H9 (cell line): ENCODE measurements at regions not wholly inside any gene's neighbourhood (a gene's known extent, or its start where the extent isn't known, plus 50 kb on each side); places are given as distances from the start of the nearest gene placed in this dataset.
"Not testable (repeated sequence)": the region's sequence is repeated elsewhere in the genome, so short reads cannot be mapped to it uniquely, and the experiment has no call there.

ENCODE experiments used
- DNase-seq: peaks from one replicate; pipeline ENCODE4 v3.0.0-alpha.2; 2017
- H2AFZ ChIP-seq: one replicate; pipeline ENCODE4 v1.6.1; 2013; ENCODE audit warnings: mild to moderate bottlenecking, low read length, control low read depth, moderate library complexity
- H2AK5ac ChIP-seq: 2 replicates; pipeline ENCODE4 v1.6.1; 2013; ENCODE audit warnings: low read length, control low read depth, mixed read lengths; ENCODE audit not compliant: insufficient read length
- H2BK120ac ChIP-seq: one replicate; pipeline ENCODE4 v1.6.1; 2013; ENCODE audit warnings: low read depth, mild to moderate bottlenecking, low read length, control low read depth, inconsistent platforms; ENCODE audit not compliant: poor library complexity, severe bottlenecking
- H2BK12ac ChIP-seq: 2 replicates; pipeline ENCODE4 v1.6.1; 2013; ENCODE audit warnings: low read length, control low read depth, mixed read lengths, low read depth; ENCODE audit not compliant: insufficient read length
- H2BK15ac ChIP-seq: 2 replicates; pipeline ENCODE4 v1.6.1; 2013; ENCODE audit warnings: low read depth, low read length, control low read depth
- H2BK20ac ChIP-seq: one replicate; pipeline ENCODE4 v1.6.1; 2013; ENCODE audit warnings: low read depth, mild to moderate bottlenecking, low read length, control low read depth, inconsistent platforms; ENCODE audit not compliant: poor library complexity, severe bottlenecking
- H2BK5ac ChIP-seq: 2 replicates; pipeline ENCODE4 v1.6.1; 2013; ENCODE audit warnings: low read length, control low read depth, mixed read lengths; ENCODE audit not compliant: insufficient read length
- H3K14ac ChIP-seq: 2 replicates; pipeline ENCODE4 v1.6.1; 2013; ENCODE audit warnings: low read length, control low read depth; ENCODE audit not compliant: insufficient read depth
- H3K18ac ChIP-seq: 2 replicates; pipeline ENCODE4 v1.6.1; 2013; ENCODE audit warnings: low read depth, mild to moderate bottlenecking, mixed read lengths, low read length, control low read depth; ENCODE audit not compliant: insufficient read length
- H3K23ac ChIP-seq: 2 replicates; pipeline ENCODE4 v1.6.1; 2013; ENCODE audit warnings: low read length, control low read depth, mixed read lengths, low read depth; ENCODE audit not compliant: insufficient read length
- H3K23me2 ChIP-seq: 2 replicates; pipeline ENCODE4 v1.6.1; 2013; ENCODE audit warnings: low read depth, mild to moderate bottlenecking, mixed read lengths, low read length, control low read depth; ENCODE audit not compliant: insufficient read length, poor library complexity, severe bottlenecking
- H3K27ac ChIP-seq: 2 replicates; pipeline ENCODE4 v1.5.1; 2013; ENCODE audit warnings: low read length, control low read depth, mixed read lengths, low read depth; ENCODE audit not compliant: insufficient read length
- H3K27me3 ChIP-seq: 2 replicates; pipeline ENCODE4 v1.6.1; 2013; ENCODE audit warnings: low read length, control low read depth, inconsistent platforms; ENCODE audit not compliant: insufficient read depth
- H3K4ac ChIP-seq: 2 replicates; pipeline ENCODE4 v1.6.1; 2013; ENCODE audit warnings: low read depth, mild to moderate bottlenecking, control low read depth, inconsistent platforms, low read length, moderate library complexity
- H3K4me1 ChIP-seq: 2 replicates; pipeline ENCODE4 v1.6.1; 2013; ENCODE audit warnings: low read length, control low read depth, inconsistent platforms; ENCODE audit not compliant: insufficient read depth
- H3K4me2 ChIP-seq: 2 replicates; pipeline ENCODE4 v1.6.1; 2013; ENCODE audit warnings: low read length, control low read depth, mixed read lengths; ENCODE audit not compliant: insufficient read length, insufficient read depth
- H3K56ac ChIP-seq: 2 replicates; pipeline ENCODE4 v1.6.1; 2013; ENCODE audit warnings: low read depth, mild to moderate bottlenecking, mixed read lengths, low read length, control low read depth; ENCODE audit not compliant: insufficient read length
- H3K79me1 ChIP-seq: 2 replicates; pipeline ENCODE4 v1.6.1; 2013; ENCODE audit warnings: low read depth, mild to moderate bottlenecking, moderate library complexity, low read length, control low read depth, inconsistent platforms; ENCODE audit not compliant: insufficient read depth, poor library complexity, severe bottlenecking
- H3K79me2 ChIP-seq: 2 replicates; pipeline ENCODE4 v1.6.1; 2013; ENCODE audit warnings: low read length, control low read depth, inconsistent platforms; ENCODE audit not compliant: insufficient read depth
- H3K9ac ChIP-seq: 2 replicates; pipeline ENCODE4 v1.6.1; 2013; ENCODE audit warnings: low read length, control low read depth, mixed read lengths; ENCODE audit not compliant: insufficient read length; ENCODE audit errors: extremely low read depth
- H3K9me3 ChIP-seq: one replicate; pipeline ENCODE4 v1.6.1; 2013; ENCODE audit warnings: low read depth, low read length, inconsistent platforms; ENCODE audit not compliant: control insufficient read depth
- H3T11ph ChIP-seq: one replicate; pipeline ENCODE4 v1.6.1; 2013; ENCODE audit warnings: mild to moderate bottlenecking, low read length, control low read depth, inconsistent platforms
- H4K20me1 ChIP-seq: one replicate; pipeline ENCODE4 v1.6.1; 2013; ENCODE audit not compliant: control insufficient read depth, insufficient read length, insufficient read depth
- H4K5ac ChIP-seq: 2 replicates; pipeline ENCODE4 v1.6.1; 2013; ENCODE audit warnings: low read depth, mild to moderate bottlenecking, mixed read lengths, low read length, control low read depth; ENCODE audit not compliant: insufficient read length
- H4K8ac ChIP-seq: replicated peaks from 2 replicates; pipeline ENCODE4 v1.6.1; 2013; ENCODE audit warnings: low read length, control low read depth, mixed read lengths, low read depth; ENCODE audit not compliant: insufficient read length
- H4K91ac ChIP-seq: 2 replicates; pipeline ENCODE4 v1.6.1; 2013; ENCODE audit warnings: low read depth, mild to moderate bottlenecking, moderate library complexity, mixed read lengths, low read length, control low read depth; ENCODE audit not compliant: insufficient read length
- H3K27ac Mint-ChIP-seq, 3 experiments: 2 replicates in 2 of 3; 3 replicates in 1 of 3; pipeline ENCODE4 v1.8.0; 2020 to 2021; ENCODE audit warnings: mixed read lengths in 3 of 3, mild to moderate bottlenecking in 1 of 3, moderate library complexity in 1 of 3
- H3K27me3 Mint-ChIP-seq: 2 replicates; pipeline ENCODE4 v1.8.0; 2021; ENCODE audit warnings: low read depth, mild to moderate bottlenecking, moderate library complexity, mixed read lengths
- H3K36me3 Mint-ChIP-seq, 3 experiments: 2 replicates in 2 of 3; 3 replicates in 1 of 3; pipeline ENCODE4 v1.8.0; 2020 to 2021; ENCODE audit warnings: low read depth in 3 of 3, mixed read lengths in 3 of 3; ENCODE audit not compliant: insufficient read depth in 1 of 3
- H3K4me1 Mint-ChIP-seq, 2 experiments: 2 replicates each; pipeline ENCODE4 v1.8.0; 2020; ENCODE audit warnings: mixed read lengths in 2 of 2
- H3K4me3 Mint-ChIP-seq, 2 experiments: 2 replicates in 1 of 2; 3 replicates in 1 of 2; pipeline ENCODE4 v1.8.0; 2020 to 2021; ENCODE audit warnings: mild to moderate bottlenecking in 2 of 2, mixed read lengths in 2 of 2, moderate library complexity in 1 of 2
- H3K9me3 Mint-ChIP-seq, 2 experiments: 2 replicates in 1 of 2; 3 replicates in 1 of 2; pipeline ENCODE4 v1.8.0; 2020; ENCODE audit warnings: mild to moderate bottlenecking in 2 of 2, mixed read lengths in 2 of 2, moderate library complexity in 1 of 2
- CTCF ChIP-seq: fragments of 200-600 bp; sonication (generic); conservative IDR thresholded peaks from 3 replicates; pipeline ENCODE4 v1.8.0; 2021; ENCODE audit warnings: antibody characterized with exemption, mild to moderate bottlenecking
- WGBS: extraction: QIAGEN DNeasy Blood & Tissue Kit; methylation state at CpG from one replicate; pipeline ENCODE4 v1.1.7; 2013; ENCODE audit warnings: missing lambda C conversion rate, low lambda C conversion rate, mixed read lengths; ENCODE audit not compliant: insufficient read length; ENCODE audit errors: extremely low coverage; 5-methylcytosine and 5-hydroxymethylcytosine counted together

GRCh38 chr16:5252791-5253190, 155.2 kb upstream of the EEF2KMT start:
- peak overlapping the region; percentile 60 for H2BK20ac ChIP-seq
- peaks cover 61 to 70% of the 10 kb centered on the region in 2 experiments for H3K4me1 Mint-ChIP-seq
- no peaks in the 10 kb centered on the region for H3K9me3 ChIP-seq
- H3K23me2 ChIP-seq = no peaks in the 10 kb centered on the region
- H3K4me3 Mint-ChIP-seq = peak overlapping the region in 1 of 2 experiments; percentile 61; a peak in 4 of 5 replicates
- no peaks in the 10 kb centered on the region; the same call in none of the 2 replicates for H3K27me3 Mint-ChIP-seq
- H4K91ac ChIP-seq = no peak overlapping the region
- no peak overlapping the region for H3K23ac ChIP-seq
- no peak overlapping the region for H4K5ac ChIP-seq
- H2BK5ac ChIP-seq = no peak overlapping the region
- no peak overlapping the region for H2BK15ac ChIP-seq
- whole genome bisulfite sequencing = no CpG with 5 or more reads among the region's 7 CpGs
- H3K36me3 Mint-ChIP-seq = peaks cover 0 to 6% (median 3%) of the 10 kb centered on the region in 3 experiments; a peak in 5 of 7 replicates
- H2AK5ac ChIP-seq = no peak overlapping the region
- H2BK120ac ChIP-seq = no peak overlapping the region
- no peak overlapping the region for H3K56ac ChIP-seq
- TF ChIP-seq CTCF = no peak
- no peaks in the 10 kb centered on the region for H3K27me3 ChIP-seq
- DNase-seq = peak; percentile 57
- no peak overlapping the region for H3K4me2 ChIP-seq
- H3K14ac ChIP-seq = no peak overlapping the region
- no peak overlapping the region for H3K4ac ChIP-seq
- no peak overlapping the region for H2AFZ ChIP-seq
- H3K9ac ChIP-seq = no peak overlapping the region
- H4K20me1 ChIP-seq = no peaks in the 10 kb centered on the region
- H3T11ph ChIP-seq = no peak overlapping the region
- no peak overlapping the region for H4K8ac ChIP-seq
- no peak overlapping the region for H2BK12ac ChIP-seq
- H3K18ac ChIP-seq = no peak overlapping the region
- H3K79me1 ChIP-seq = no peaks in the 10 kb centered on the region
- H3K9me3 Mint-ChIP-seq = peaks cover 0 to 2% of the 10 kb centered on the region in 2 experiments; a peak in 2 of 5 replicates
- H3K27ac Mint-ChIP-seq = peak overlapping the region; percentile 91 to 98 (median 94); a peak in 5 of 7 replicates
- H3K4me1 ChIP-seq = no peaks in the 10 kb centered on the region; the same call in 1 of the 2 replicates
- no peaks in the 10 kb centered on the region for H3K79me2 ChIP-seq
- no peak overlapping the region for H3K27ac ChIP-seq

- not testable (repeated sequence) for H2BK12ac ChIP-seq, H3K79me2 ChIP-seq, H4K5ac ChIP-seq, H3K14ac ChIP-seq, H3K4me1 ChIP-seq, H3K18ac ChIP-seq, DNase-seq, H4K91ac ChIP-seq, H3K27me3 Mint-ChIP-seq, H3K4me3 Mint-ChIP-seq, H3K56ac ChIP-seq, H3K9me3 Mint-ChIP-seq, H3K36me3 Mint-ChIP-seq, H3T11ph ChIP-seq, H3K79me1 ChIP-seq, H2BK120ac ChIP-seq, H2BK20ac ChIP-seq, H2BK5ac ChIP-seq, H4K8ac ChIP-seq, H2BK15ac ChIP-seq, H3K23ac ChIP-seq, H3K4me2 ChIP-seq, H3K27ac ChIP-seq, H2AFZ ChIP-seq, H3K9ac ChIP-seq, H3K27me3 ChIP-seq, H4K20me1 ChIP-seq, H3K4ac ChIP-seq, H2AK5ac ChIP-seq, H3K23me2 ChIP-seq, H3K9me3 ChIP-seq
- peaks cover 27 to 49% of the 10 kb centered on the region in 2 experiments for H3K4me1 Mint-ChIP-seq
- WGBS = no CpG with 5 or more reads among the region's 4 CpGs
- H3K27ac Mint-ChIP-seq = peak overlapping the region in 1 of 3 experiments; percentile 52; a peak in 1 of 7 replicates
These were observed 149.8 kb upstream of the EEF2KMT start for GRCh38 chr16:5247403-5247802.
